CD1c-positive myeloid dendritic cell (primary cell): ENCODE measurements at regions not wholly inside any gene's neighbourhood (a gene's known extent, or its start where the extent isn't known, plus 50 kb on each side); places are given as distances from the start of the nearest gene placed in this dataset.
A peak's percentile ranks its signal among the peaks of the same experiment; 100 is the strongest.

ENCODE experiments used
- DNase-seq: peaks from one replicate; pipeline ENCODE4 v3.0.0-alpha.2; 2016; ENCODE audit errors: extremely low spot score

DNA sequence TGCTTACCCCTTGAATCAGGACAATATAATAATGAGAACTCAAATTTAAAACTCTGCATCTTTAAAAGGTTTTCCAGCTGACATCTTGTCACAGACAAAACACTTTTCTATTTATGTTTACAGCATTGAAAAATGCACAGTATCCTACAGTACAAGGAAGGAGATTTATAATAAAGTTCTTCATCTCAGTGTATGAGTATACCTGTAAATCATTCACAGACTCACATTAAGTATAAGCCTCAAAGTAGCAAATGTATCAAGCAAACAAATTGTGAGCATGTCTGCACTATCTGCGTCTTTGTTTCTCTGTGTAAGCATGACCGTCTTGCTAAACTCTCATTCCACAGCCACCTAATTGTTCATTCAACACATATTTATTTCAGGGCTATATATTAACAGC lies 52.8 kb downstream of the PPP1R2C start:
- DNase-seq = no peak

DNA sequence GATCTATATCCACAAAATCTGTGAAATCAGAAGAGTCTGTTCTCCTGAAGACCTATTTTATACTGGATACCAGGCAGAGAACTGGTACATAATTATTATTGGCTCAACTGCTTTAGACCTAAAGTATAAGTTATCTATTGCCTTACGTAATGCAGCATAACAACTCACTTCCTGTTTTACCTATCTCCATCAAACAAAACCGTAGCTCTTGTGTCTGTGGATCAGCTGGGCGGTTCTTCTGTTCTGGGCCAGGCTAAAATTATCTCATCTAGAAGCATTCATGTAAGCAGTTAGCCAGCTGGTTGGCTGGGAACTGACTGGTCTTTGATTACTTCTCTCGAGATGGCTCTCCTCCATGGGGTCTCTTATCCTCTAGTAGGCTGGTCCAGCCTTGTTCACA lies 57.8 kb downstream of the PPP1R2C start:
- no peak for DNase-seq

DNA sequence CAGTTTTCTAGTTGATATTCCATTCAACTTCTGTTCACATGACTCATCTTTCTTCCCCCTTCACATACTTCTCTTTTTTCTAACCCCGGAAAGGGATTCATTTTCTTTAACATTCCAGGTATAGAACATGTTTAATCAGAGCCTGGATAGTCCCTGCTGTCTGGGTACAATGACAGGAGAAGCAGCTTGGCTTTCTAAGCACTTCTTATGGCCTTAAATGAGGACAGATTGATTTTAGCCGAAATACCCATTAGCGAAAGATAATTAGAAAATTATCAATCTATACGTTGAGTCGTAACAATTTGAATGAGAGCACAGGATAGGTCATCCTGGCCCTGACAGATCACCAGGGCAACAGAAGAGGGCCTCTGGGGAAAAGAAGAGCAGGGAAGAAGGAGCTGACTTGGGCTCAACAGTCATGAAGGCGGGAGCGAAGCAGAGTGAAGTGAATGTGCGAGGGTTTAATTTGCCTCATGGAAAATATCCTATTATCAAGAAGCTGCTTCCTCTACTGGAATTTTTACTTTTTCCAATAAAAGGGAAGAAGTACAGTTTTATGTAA lies 62.2 kb downstream of the PPP1R2C start:
- DNase-seq = no peak

DNA sequence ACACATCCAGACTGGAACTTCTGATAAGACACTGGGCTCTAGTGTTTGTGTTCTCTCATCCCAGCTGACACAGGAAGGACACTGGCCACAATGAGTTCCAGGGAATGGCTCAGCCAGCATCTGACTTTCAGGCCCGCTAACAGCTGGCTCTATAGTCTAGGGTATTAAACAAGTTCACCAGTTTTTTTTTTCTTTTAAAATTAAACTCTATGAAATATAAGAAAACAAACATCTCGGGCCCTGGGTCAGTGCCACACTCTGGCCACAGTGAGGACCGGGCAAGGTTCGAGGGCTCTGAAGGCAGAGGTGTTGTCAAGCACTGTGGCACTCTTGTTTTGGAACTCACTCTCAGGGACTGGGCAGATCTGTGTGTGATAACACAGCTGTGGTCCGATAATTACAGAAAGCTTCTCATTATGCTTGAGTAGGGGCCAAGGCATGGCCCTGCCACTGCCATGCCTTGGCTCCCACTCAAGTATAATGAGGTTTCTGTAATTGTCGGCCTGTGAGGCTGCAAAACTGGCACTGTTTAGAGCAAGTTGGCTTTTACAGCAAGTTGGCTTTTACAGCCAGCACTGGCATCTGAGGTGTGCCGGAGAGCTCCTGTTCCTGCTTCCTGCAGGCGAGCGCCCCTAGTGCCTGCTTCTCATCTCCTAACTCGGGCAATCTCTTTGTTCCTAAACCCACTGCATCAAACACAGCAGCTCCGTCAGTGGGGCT lies 62.8 kb downstream of the PPP1R2C start:
- DNase-seq = peak; percentile 11

DNA sequence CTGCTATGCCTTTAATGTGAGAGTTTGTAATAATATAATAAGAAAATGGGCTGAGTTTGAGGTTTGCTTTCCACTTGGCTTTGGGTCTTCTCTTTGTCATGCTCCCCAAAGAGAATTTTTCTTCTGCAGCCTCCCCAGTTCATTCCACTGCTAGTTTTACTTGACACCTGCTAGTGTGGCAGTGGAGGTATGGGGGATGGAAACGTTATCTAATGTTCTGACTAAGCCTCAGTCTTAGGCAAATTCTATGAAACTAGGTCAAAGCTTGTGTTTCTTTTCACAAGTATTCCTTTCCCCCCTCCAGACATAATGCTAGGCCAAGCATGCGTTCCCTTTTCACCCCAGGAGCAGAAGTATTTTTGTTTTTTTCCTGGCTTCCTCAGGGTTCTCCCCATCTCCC lies 67.5 kb downstream of the PPP1R2C start:
- no peak for DNase-seq

DNA sequence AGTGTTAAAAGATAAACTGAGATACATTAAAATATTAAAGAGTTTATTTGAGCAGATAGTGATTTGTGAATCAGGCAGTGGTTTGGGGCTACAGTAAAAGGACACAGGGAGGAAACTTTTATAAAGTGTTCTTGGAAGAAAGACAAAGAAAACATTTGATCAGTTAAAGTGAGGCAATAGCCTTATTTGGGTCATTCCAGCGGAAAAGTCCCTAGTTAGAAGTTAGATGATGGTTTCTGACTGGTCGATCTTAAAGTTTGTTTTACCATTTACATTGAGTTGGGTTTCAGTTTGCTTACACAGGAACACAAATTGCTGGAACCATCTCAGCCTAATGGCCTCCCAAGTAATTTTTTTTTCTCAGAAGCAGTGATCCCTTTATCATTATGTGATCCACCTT lies 69.7 kb downstream of the PPP1R2C start:
- no peak for DNase-seq

DNA sequence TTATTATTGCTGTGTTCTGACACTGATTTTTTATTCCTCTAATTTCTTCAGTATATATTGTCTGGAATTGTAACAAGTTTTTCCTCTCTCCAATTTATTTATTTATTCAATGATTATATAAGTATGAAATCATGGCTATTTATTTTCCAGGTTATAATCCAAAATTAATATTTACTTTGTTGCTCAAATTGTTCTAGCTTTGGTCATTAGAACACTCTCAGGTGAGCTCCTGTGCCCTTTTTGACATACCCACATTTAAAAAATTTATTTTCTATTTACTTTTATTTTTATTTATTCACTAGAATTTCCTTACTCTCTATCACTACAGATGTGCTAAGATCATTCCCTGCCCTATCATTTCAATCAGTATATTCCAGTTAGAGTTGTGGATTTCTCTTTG lies 70.2 kb downstream of the PPP1R2C start:
- DNase-seq = no peak

DNA sequence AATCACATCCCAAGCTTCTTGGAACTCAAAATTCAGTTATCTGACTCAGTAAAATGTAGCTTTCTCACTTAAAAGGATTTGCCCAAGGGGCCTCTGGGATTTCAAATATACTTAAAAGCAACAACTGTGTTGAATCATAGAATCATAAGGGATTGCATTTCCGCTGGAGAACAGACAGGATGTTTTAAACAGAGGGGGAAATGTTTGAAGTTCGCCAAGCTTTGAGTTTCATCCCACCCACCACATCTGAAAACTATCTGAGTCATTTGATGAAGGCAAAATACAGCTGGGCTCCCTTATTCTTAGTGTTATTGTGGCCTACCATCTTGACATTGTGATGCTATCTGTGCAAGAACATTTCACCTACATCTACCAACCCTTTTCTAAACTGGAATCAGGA lies 73.5 kb downstream of the PPP1R2C start:
- no peak for DNase-seq

DNA sequence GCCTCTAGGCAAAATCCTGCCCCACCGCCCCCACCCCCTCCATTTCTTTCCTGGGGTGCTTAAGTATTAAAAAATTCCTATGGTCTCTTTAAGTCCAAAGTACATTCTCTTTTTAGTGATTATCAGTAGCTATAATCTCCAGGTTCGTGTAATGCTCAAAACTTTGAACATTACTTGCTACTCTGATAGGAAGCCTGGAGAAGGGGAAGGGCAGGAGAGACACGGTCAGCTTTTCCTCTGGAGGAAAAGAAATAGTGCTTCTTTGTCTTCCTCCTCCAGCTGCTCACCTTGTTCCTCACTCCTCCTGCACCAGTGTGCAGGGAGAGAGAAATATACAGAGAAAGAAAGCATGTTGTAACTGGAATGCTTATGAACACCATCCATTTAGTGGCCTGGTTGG lies 80.4 kb downstream of the PPP1R2C start:
- DNase-seq = no peak

DNA sequence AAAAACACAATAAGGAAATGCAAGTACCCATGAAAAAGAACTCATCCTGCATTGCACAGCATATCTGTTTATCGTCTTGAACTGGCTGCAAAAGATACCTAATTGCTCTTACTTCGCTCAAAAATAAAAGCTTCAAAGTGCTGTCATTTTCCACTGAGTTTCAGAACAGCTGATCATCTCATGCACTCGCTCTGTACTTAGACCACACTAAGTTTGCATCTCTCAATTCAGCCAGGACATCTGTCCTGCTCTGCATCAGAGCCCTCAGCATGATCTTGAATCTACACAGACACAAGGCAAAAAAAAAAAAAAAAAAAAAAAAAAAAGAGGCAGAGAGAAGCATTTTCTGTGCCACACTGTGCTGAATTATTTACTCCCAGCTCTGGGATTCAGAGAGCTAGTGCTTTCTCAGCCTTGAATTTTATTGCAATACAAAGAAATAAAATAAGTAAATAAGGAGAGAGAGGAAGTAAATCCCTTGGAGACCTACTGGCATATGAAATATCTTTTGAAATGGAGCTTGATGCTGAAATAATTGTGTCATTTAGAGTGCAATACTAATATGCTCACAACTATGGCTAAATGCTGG lies 81.3 kb downstream of the PPP1R2C start:
- no peak for DNase-seq

DNA sequence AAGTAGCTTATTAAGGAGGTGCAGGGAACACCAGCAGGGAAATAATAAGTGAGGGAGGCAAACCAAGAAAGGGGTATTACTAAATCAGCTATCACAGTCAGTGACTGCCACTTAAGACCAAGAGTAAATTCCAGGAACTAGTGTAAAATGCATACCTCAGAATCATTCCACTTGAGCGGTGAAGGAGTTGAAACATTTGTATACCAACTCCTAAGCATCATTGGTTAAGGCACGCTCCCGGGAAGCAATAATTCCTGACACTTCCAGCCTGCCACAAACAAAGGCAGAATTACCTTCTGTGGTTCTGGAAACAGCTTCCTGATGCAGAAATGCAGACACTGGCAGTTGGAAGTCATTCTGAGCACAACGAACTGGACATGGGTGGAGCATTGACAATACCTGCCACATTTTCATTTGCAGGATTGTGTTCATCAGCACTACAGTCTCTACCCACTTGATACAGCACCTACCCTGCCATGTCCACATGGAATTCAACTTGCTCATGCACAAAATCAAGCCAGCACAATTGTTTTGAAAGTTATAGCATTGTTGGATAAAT lies 82.1 kb downstream of the PPP1R2C start:
- DNase-seq = no peak

DNA sequence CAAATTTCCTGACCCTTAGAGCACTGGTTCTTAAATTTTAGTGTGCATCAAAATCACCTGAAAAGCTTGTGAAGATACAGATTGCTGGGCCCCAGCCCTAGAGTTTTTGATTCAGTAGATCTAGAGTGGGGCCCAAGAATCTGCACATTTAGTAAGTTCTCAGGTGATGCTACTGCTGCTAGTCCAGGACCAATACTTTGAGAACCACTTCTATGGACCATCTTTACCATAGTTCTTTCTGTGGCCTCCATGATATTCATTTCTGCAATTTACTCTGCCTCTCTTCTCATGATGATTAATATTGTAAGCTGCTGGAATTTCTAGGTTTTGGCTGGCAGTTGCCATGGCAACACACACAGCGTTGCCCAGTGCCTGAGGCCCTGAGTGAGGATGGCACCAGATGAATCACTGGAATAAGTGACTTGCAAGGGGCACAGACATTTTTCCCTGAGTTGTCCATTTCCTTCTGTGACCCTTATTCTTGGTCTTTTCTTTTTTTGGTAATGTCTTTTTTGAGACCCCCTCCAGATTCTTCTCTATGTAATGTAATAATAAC lies 83.6 kb downstream of the PPP1R2C start:
- no peak for DNase-seq

DNA sequence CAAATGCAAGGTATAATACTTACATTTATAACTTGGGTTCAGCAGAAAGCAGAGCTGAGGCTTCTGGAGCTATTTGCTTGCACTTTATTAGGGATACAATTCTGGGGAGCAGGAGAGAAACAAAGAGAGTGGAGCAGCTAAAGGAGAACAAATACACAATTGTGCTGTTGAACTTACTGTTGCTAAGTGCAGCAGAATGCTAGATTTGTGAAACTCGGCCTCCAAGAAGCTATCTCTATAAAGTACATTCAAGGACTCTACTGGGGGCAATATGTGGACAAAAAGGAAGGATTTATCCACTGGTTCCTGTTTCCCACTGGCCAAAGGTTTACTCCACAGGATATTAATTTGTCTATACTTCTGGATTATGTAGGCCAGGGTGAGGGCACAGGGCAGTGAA lies 86.8 kb downstream of the PPP1R2C start:
- DNase-seq = no peak

DNA sequence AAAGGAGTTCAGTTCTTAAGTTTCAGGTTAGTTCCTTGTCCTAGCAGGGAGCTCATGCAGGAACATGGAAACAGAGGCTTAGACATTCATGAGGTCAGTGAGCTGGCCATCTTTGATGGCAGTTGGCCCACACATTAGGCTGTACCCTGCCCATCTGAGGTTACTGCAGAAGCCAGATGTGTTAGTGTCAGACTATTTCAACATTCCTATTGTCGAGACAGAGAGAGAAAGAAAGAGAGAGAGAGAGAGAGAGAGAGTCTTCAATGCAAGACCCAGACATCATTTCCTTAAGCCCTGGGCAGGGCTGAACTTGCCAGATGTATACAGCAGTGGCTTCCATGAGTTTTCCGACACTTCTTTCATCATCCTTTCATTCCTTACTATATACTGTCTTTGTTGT lies 91.3 kb downstream of the PPP1R2C start:
- no peak for DNase-seq

DNA sequence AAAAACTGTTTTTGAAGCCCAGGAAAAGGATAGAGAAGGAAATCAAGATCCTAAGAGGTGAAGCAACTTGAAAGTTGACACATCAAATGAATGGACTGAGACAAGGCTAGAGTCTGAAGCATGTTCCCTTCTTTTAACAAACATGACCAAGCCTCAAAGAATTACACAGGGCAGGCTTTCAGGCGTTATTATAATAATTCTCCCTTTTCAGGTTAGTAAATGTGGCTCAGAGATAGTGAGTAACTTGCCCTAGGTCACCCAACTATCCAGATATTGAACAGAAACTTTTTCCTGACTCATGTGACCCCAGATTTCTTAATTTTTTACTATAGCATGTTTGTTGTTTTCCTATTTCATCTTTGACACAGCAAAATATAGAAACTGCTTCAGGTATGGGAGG lies 91.7 kb downstream of the PPP1R2C start:
- no peak for DNase-seq

DNA sequence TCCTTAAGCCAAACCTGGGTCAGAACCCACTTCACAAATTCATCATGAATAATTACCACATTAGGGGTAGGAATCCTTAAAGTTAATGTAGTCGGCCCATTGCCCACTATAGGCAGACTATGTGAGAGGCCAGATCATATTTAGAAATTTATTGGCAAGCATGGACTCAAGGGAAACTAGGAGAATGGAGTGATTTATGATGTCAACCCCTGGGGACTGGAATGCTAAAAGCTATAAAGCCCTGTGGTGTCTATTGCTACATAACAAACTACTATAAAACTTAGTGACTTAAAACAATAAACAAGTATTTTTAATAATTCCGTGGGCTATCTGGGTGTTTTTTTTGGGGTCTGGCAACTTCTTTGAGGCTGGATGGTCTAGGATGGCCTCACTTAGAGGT lies 93.9 kb downstream of the PPP1R2C start:
- no peak for DNase-seq

DNA sequence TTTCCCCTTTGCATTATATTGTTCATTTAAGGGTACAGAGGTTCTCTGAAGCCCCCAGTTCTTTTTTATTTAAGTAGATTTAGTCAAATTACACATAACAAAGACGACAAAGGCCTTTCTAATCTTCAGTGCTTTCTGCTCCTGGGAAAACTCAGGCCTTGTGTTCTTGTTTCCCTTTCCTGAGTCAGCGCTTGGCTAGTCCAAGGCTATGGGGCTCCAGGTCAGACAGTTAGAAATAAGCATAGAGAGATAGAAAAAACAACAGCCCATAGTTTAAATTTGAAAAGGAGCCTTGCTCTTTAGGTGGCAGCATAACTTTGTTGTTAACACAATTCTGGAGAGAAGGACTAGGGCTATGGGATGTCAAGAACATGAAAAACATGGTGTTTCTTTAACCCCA lies 97.3 kb downstream of the PPP1R2C start:
- DNase-seq = no peak

DNA sequence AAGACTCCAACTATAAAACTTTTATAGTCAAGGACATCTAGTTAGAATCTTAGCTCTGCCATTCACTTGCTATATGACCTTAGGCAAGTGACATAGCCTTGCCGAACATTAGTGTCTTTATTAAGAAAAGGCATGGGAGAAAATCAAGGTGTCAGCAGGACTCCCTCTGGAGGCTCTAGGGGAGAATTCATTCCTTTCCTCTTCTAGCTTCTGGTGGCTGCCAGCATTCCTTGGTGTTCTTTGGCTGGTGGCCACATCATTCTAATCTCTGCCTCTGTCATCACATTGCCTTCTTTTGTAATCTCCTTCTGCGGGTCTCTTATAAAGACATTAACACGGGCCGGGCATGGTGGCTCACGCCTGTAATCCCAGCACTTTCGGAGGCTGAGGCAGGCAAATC lies 99.8 kb downstream of the PPP1R2C start:
- DNase-seq = no peak

DNA sequence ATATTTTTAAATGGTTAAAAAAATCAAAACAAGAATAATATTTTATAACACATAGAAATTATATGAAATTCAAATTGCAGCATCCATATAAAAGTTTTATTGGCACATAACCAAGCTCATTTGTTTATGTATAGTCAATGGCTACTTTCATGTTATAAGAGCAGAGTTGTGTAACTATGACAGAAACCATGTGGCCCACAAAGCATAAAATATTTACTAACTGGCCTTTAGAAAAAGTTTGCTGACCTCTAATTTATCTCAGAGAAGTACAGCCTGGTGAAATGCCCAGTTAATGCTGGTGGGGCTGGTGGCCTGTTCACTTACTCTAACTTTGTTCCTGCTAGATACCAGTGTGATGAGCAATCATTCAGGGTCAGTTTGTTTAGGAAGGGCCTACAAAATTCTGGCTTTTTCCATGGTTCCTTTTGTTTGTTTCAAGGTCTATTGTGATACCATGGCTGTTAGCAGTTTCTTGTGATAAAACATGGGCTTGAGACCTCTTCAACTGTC lies 104.6 kb downstream of the PPP1R2C start:
- no peak for DNase-seq

DNA sequence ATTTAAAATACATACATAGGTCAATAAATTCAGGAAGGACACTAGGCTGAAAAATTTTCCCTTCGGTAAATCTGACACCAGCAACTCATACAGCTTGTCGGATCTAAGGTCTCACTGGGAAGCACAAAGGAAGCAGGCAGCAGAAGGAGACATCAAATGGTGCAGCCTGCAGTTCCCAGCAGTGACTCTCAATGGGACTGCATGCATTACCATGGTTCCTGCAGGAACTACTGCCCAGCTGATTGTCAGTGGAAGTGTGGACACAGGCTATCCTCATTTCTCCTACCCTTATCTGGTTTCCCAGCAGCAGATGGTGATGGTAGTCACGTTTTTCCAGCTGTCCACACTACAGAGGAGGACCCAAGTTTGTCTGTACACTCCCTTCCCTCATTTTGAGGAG lies 113.3 kb downstream of the PPP1R2C start:
- no peak for DNase-seq

DNA sequence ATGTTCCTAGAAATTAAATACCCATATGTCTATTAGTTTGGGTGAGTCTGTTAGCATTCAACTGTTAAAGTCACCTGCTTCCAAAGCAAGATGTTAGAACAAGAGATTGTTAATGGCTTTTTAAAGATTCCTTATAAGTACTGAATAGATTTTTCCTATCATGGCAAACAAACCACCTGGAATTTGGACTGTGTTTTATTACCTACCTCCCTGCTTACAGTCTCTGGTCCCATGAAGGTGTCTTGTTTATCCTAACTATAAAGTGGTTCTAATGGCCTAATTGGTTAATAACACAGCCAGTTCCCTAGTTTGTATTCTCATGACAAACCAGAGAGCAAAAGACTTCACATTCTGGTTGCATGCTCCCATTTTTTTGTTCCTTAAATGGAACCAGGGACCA lies 149.5 kb downstream of the PPP1R2C start:
- DNase-seq = no peak

DNA sequence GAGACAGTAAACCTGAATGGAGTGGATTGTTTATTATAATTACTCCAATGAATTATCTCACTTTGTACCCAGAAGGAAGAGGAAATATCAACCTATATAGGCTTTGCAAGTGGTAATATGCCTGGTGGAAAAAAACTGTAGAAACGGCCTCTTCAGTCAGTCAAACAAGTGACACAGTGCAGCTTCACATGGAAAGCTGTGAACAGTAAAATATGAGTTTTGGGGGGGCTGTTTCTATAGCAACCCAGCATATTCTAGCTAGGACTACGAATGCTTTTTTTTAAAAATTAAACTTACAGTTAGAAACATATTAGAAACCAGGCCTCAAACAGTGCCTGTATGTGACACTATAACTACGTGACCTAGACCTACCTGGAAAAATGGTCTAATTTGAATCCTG lies 150.1 kb downstream of the PPP1R2C start:
- DNase-seq = no peak

DNA sequence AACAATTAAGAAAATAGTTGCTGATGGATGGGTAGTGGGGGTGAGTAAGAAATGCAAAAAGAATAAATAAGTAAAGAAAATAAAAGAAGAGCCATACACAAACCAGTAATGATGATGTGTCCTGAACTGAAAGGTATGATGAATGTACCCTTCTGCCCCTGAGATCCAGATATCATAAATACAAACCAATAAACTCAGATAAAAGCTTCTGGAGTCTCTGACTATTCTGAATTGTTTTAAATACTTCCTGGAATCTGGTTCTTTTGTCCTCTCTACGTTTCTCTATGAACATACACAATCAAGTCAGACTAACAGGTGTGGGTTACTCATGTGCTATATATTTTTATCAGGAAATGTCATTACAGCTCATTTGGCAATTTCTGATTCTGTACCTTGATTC lies 153.4 kb downstream of the PPP1R2C start:
- DNase-seq = no peak
